Activated CD8-positive, alpha-beta memory T cell treated with anti-CD3 and anti-CD28 coated beads, Interleukin-2, amount 10 ng/mL, durations not matched to agents 7 days and 5 days (primary cell): ENCODE measurements at regions not wholly inside any gene's neighbourhood (a gene's known extent, or its start where the extent isn't known, plus 50 kb on each side); places are given as distances from the start of the nearest gene placed in this dataset.

ENCODE experiments used
- ATAC-seq: fragments of 150-1000 bp; cut with Tn5 transposase; one replicate; pipeline ENCODE4 v1.10.0; 2021; ENCODE audit warnings: moderate library complexity
- CTCF ChIA-PET: fragments of 350-600 bp; sonication (Branson Sonifier 250); formaldehyde crosslinking; loops from one replicate; lab custom pipeline; 2021; ENCODE audit warnings: antibody characterized with exemption; lab: Charles Lee
- DNase-seq: peaks from one replicate; pipeline ENCODE4 v3.0.0-alpha.2; 2020
- H3K27ac Mint-ChIP-seq: one replicate; pipeline ENCODE4 v1.8.0; 2021; ENCODE audit warnings: mild to moderate bottlenecking, mixed read lengths
- H3K27me3 Mint-ChIP-seq: one replicate; pipeline ENCODE4 v1.8.0; 2021; ENCODE audit warnings: mixed read lengths
- H3K36me3 Mint-ChIP-seq: one replicate; pipeline ENCODE4 v1.8.0; 2021; ENCODE audit warnings: mild to moderate bottlenecking, mixed read lengths
- H3K4me1 Mint-ChIP-seq: one replicate; pipeline ENCODE4 v1.8.0; 2021; ENCODE audit warnings: mixed read lengths
- H3K4me3 Mint-ChIP-seq: one replicate; pipeline ENCODE4 v1.8.0; 2021; ENCODE audit warnings: mild to moderate bottlenecking, moderate library complexity, mixed read lengths
- H3K9me3 Mint-ChIP-seq: one replicate; pipeline ENCODE4 v1.8.0; 2022; ENCODE audit warnings: low read depth, mixed read lengths

- no peaks in the 10 kb centered on the region for H3K36me3 Mint-ChIP-seq
- H3K4me3 Mint-ChIP-seq: no peak overlapping the region
- no peaks in the 10 kb centered on the region for H3K4me1 Mint-ChIP-seq
Measured at GRCh38 chr6:97653076-97653475, 370.1 kb upstream of the MMS22L start.

GRCh38 chr6:97653517-97653916 is 370.5 kb upstream of the MMS22L start:
- no peaks in the 10 kb centered on the region for H3K4me1 Mint-ChIP-seq
- no peak for DNase-seq
- no peak overlapping the region for H3K27ac Mint-ChIP-seq
- no peaks in the 10 kb centered on the region for H3K9me3 Mint-ChIP-seq
- no peaks in the 10 kb centered on the region for H3K27me3 Mint-ChIP-seq
- no peaks in the 10 kb centered on the region for H3K36me3 Mint-ChIP-seq
- CTCF ChIA-PET: no interaction called here
- H3K4me3 Mint-ChIP-seq: no peak overlapping the region
- no peak for ATAC-seq

More at GRCh38 chr6:97653076-97653475, 370.1 kb upstream of the MMS22L start:
- Mint-ChIP-seq H3K9me3 (no peaks in the 10 kb centered on the region), H3K27ac (no peak overlapping the region), H3K27me3 (no peaks in the 10 kb centered on the region)
- CTCF ChIA-PET: no interaction called here
- DNase-seq (no peak), ATAC-seq (no peak)

DNA sequence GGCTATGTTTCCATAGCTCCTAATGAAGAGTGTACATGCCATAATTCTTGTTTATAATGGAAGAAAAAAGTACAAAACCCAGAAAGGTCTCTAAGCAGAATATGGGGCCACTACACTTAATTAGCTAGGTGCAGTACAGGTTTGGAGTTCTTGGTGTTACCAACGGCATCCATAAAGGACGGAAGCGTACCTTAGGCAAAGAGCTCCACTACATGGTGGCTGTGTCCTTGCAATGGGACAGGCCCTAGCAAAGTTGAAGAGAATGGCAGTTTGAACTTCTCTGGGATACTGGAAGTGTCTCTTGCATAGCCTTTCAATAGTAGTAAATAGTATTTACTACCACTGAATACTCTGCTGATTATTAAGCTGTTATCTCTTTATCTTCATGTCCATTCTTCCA is 371.7 kb upstream of the MMS22L start:
- no peaks in the 10 kb centered on the region for H3K4me1 Mint-ChIP-seq
- CTCF ChIA-PET: no interaction called here
- no peak for ATAC-seq
- no peak overlapping the region for H3K4me3 Mint-ChIP-seq
- H3K27me3 Mint-ChIP-seq: no peaks in the 10 kb centered on the region
- no peaks in the 10 kb centered on the region for H3K36me3 Mint-ChIP-seq
- H3K9me3 Mint-ChIP-seq: no peaks in the 10 kb centered on the region
- H3K27ac Mint-ChIP-seq: no peak overlapping the region
- DNase-seq: no peak

DNA sequence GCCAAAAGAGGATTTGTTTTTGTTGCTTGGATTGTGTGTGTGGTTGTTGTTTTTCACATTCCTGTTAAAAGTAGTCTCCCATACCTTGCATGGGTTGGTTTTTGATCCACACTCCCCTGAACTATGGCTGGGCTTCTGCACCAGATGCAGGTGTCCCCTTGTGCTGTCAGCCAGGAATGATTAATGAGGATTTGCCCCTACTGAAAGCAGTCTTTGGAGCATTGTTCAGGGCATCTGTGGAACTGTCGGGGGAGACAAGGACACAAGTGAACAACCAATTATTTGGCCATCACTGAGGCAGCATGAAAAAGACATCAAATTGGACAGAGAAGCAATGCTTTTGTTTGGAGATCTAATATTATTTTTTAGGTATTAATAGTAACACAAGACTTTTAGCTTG is 373.2 kb upstream of the MMS22L start:
- CTCF ChIA-PET: no interaction called here
- H3K36me3 Mint-ChIP-seq: no peaks in the 10 kb centered on the region
- H3K27ac Mint-ChIP-seq: no peak overlapping the region
- H3K4me3 Mint-ChIP-seq: no peak overlapping the region
- no peaks in the 10 kb centered on the region for H3K4me1 Mint-ChIP-seq
- no peak for ATAC-seq
- no peaks in the 10 kb centered on the region for H3K9me3 Mint-ChIP-seq
- no peaks in the 10 kb centered on the region for H3K27me3 Mint-ChIP-seq
- DNase-seq: no peak

GRCh38 chr6:97656706-97657350 is 373.8 kb upstream of the MMS22L start:
- no peak for ATAC-seq
- no peak overlapping the region for H3K4me3 Mint-ChIP-seq
- CTCF ChIA-PET: no interaction called here
- H3K36me3 Mint-ChIP-seq: no peaks in the 10 kb centered on the region
- no peak overlapping the region for H3K27ac Mint-ChIP-seq
- H3K9me3 Mint-ChIP-seq: no peaks in the 10 kb centered on the region
- no peaks in the 10 kb centered on the region for H3K27me3 Mint-ChIP-seq
- no peaks in the 10 kb centered on the region for H3K4me1 Mint-ChIP-seq
- DNase-seq: no peak

GRCh38 chr6:97658090-97658489 is 375.1 kb upstream of the MMS22L start:
- no peaks in the 10 kb centered on the region for H3K9me3 Mint-ChIP-seq
- H3K4me3 Mint-ChIP-seq: no peak overlapping the region
- no peak for ATAC-seq
- H3K4me1 Mint-ChIP-seq: no peaks in the 10 kb centered on the region
- H3K27ac Mint-ChIP-seq: no peak overlapping the region
- CTCF ChIA-PET: no interaction called here
- DNase-seq: no peak
- no peaks in the 10 kb centered on the region for H3K27me3 Mint-ChIP-seq
- no peaks in the 10 kb centered on the region for H3K36me3 Mint-ChIP-seq

- ATAC-seq: no peak
- Mint-ChIP-seq H3K4me1 (no peaks in the 10 kb centered on the region), H3K4me3 (no peak overlapping the region), H3K27me3 (no peaks in the 10 kb centered on the region), H3K36me3 (no peaks in the 10 kb centered on the region), H3K9me3 (no peaks in the 10 kb centered on the region), H3K27ac (no peak overlapping the region)
- no peak for DNase-seq
- CTCF ChIA-PET: no interaction called here
Measured at GRCh38 chr6:97663252-97663651, 380.2 kb upstream of the MMS22L start.

DNA sequence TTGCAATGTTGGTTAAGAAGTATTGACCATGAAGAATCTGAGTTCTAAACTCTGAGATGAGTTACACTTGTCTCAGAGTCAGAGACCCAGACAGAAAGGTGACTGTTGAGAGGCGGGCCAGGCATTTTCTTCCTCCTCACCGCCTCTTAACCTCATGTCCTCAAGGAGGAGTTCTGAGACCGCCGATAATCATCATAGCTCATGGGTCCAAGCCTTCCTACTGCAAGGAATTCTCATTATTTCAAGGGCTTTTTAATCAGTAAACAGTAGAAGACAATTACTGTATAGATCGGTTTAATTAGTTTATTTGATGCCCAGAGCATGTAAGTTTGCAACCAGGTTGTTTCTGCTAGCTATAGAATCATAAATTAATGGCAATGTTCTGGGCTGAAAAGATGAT is 382.4 kb upstream of the MMS22L start:
- Mint-ChIP-seq H3K36me3 (no peaks in the 10 kb centered on the region), H3K27ac (no peak overlapping the region), H3K9me3 (no peaks in the 10 kb centered on the region), H3K4me3 (no peak overlapping the region), H3K4me1 (no peaks in the 10 kb centered on the region), H3K27me3 (no peaks in the 10 kb centered on the region)
- CTCF ChIA-PET: no interaction called here
- no peak for ATAC-seq
- DNase-seq: no peak

GRCh38 chr6:97666889-97667288 is 383.9 kb upstream of the MMS22L start:
- H3K27ac Mint-ChIP-seq: no peak overlapping the region
- no peak for ATAC-seq
- CTCF ChIA-PET: no interaction called here
- H3K4me1 Mint-ChIP-seq: no peaks in the 10 kb centered on the region
- H3K9me3 Mint-ChIP-seq: no peaks in the 10 kb centered on the region
- no peaks in the 10 kb centered on the region for H3K36me3 Mint-ChIP-seq
- DNase-seq: no peak
- H3K27me3 Mint-ChIP-seq: no peaks in the 10 kb centered on the region
- H3K4me3 Mint-ChIP-seq: no peak overlapping the region

DNA sequence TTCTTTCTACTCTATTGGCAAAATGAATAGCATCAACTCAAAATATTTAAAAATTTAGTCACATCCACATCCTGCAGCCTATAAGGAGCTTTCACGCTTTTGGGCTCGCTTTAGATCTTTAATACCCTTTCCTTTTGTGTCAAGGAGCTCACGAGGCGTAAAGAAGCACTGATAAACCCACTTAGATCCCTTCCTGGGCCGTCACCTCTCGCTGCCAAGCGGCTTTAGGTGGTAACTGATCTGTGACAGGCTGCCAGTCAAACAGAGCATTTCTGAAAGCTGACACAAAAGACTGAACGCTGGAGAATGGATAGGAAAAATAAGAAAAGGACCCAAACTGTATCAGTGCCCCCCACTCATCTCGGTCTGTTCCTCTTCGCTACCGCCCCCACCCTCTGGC is 385.7 kb upstream of the MMS22L start:
- ATAC-seq (no peak), DNase-seq (no peak)
- Mint-ChIP-seq H3K4me1 (no peaks in the 10 kb centered on the region), H3K4me3 (no peak overlapping the region), H3K9me3 (no peaks in the 10 kb centered on the region), H3K27ac (no peak overlapping the region), H3K36me3 (no peaks in the 10 kb centered on the region), H3K27me3 (no peaks in the 10 kb centered on the region)
- CTCF ChIA-PET: no interaction called here

DNA sequence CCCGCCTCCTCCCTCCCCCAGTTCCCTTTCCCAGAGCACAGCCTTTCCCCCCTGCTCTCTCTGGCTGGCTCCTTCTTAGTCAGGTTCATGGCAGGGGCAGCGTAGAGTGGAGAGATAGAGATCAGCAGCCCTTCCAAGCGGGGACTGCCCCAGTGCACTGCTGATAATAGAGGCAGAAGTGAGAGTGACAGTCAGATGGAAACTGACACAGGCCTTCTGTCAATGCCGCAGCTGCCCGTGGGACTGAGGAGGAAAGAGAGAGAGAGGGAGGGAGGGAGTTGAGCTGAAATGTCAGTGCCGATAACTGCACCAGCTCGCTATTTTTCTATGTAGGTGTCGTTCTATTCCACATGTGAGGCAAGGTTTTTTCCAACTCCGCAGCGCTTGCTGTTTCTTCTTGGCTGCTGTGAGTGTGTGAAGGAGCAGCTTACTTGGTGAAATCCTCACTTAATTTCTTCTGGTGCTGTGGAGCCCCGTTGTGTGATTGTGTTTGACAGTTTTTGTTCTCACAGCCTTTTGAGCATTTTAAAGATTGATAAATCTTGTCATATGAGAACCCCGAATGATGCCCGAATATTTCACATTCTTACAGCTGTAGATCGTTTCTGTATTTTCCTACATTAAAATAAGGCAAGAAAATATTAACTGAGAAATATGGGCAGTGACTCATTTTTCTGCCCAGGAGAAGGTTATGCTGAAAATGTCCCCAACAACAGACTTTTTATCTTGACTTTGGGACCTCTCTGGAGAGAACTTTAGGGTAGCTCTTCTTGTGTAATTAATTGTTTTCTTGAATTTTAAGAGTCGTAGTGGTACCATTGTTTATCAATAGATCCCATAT is 386.4 kb upstream of the MMS22L start:
- H3K27ac Mint-ChIP-seq: no peak overlapping the region
- no peaks in the 10 kb centered on the region for H3K9me3 Mint-ChIP-seq
- no peak overlapping the region for H3K4me3 Mint-ChIP-seq
- no peaks in the 10 kb centered on the region for H3K4me1 Mint-ChIP-seq
- H3K27me3 Mint-ChIP-seq: no peaks in the 10 kb centered on the region
- DNase-seq (peak; percentile 41), ATAC-seq (peak; percentile 36)
- H3K36me3 Mint-ChIP-seq: no peaks in the 10 kb centered on the region
- CTCF ChIA-PET: no interaction called here

DNA sequence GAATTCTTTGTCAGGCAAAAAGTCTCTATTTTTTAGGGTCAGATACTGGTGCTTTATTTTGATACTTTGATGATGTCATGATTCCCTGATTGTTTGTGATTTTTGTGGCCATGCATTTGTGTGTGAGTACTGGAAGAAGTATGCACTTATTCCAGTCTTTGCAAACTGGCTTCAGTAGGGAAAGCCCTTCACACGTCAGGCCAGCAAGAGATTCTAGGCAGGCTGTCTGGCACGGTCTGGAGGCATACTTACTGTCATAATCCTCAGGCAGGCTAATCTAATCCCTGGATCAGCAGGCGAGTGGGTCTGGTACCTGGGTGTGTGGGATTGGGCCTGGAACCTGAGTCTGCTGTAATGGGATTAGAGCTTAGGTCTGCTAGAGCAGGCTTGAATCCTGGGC is 391.8 kb upstream of the MMS22L start:
- no peak for ATAC-seq
- CTCF ChIA-PET: no interaction called here

GRCh38 chr6:97677626-97678025 is 394.6 kb upstream of the MMS22L start:
- Mint-ChIP-seq H3K4me3 (no peak overlapping the region), H3K36me3 (no peaks in the 10 kb centered on the region), H3K27me3 (no peaks in the 10 kb centered on the region), H3K4me1 (no peaks in the 10 kb centered on the region), H3K9me3 (no peaks in the 10 kb centered on the region), H3K27ac (no peak overlapping the region)
- ATAC-seq (no peak), DNase-seq (no peak)
- CTCF ChIA-PET: no interaction called here

More for the DNA sequence above, 391.8 kb upstream of the MMS22L start:
- Mint-ChIP-seq H3K4me1 (no peaks in the 10 kb centered on the region), H3K27ac (no peak overlapping the region), H3K4me3 (no peak overlapping the region), H3K36me3 (no peaks in the 10 kb centered on the region), H3K9me3 (no peaks in the 10 kb centered on the region), H3K27me3 (no peaks in the 10 kb centered on the region)
- DNase-seq: no peak

- Mint-ChIP-seq H3K27me3 (no peaks in the 10 kb centered on the region), H3K36me3 (no peaks in the 10 kb centered on the region), H3K4me3 (no peak overlapping the region), H3K27ac (no peak overlapping the region), H3K9me3 (no peaks in the 10 kb centered on the region), H3K4me1 (no peaks in the 10 kb centered on the region)
- DNase-seq (no peak), ATAC-seq (no peak)
- CTCF ChIA-PET: no interaction called here
Measured at GRCh38 chr6:97687916-97688315, 404.9 kb upstream of the MMS22L start.
